Liver (tissue), 2 donors: ENCODE measurements at regions not wholly inside any gene's neighbourhood (a gene's known extent, or its start where the extent isn't known, plus 50 kb on each side); places are given as distances from the start of the nearest gene placed in this dataset.

Experiments used
- MAX ChIP-seq: IDR thresholded peaks from 2 replicates; pipeline ENCODE4 v1.6.1; 2016; ENCODE audit warnings: antibody characterized with exemption
- TF ChIP-seq, protein P1 (sequence below): fragments of 150-350 bp; IDR thresholded peaks from 2 replicates; pipeline ENCODE4 v1.5.1; 2017; ENCODE audit warnings: improper control_type of control experiment, low read depth, low read length; ENCODE audit not compliant: missing input control
- donor health status: healthy.

- TF ChIP-seq, protein P1, sequence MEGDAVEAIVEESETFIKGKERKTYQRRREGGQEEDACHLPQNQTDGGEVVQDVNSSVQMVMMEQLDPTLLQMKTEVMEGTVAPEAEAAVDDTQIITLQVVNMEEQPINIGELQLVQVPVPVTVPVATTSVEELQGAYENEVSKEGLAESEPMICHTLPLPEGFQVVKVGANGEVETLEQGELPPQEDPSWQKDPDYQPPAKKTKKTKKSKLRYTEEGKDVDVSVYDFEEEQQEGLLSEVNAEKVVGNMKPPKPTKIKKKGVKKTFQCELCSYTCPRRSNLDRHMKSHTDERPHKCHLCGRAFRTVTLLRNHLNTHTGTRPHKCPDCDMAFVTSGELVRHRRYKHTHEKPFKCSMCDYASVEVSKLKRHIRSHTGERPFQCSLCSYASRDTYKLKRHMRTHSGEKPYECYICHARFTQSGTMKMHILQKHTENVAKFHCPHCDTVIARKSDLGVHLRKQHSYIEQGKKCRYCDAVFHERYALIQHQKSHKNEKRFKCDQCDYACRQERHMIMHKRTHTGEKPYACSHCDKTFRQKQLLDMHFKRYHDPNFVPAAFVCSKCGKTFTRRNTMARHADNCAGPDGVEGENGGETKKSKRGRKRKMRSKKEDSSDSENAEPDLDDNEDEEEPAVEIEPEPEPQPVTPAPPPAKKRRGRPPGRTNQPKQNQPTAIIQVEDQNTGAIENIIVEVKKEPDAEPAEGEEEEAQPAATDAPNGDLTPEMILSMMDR = no peak
- no peak for TF ChIP-seq MAX
These were observed 552.1 kb downstream of the TFEC start for GRCh38 chr7:115478426-115478825.
